ENCODE measurements at regions not wholly inside any gene's neighbourhood (a gene's known extent, or its start where the extent isn't known, plus 50 kb on each side); places are given as distances from the start of the nearest gene placed in this dataset.

GRCh38 chr2:60234274-60234986 lies 319.0 kb downstream of the BCL11A start:
- Histone ChIP-seq H3K9me3 (ENCODE audit: severe bottlenecking) (no peaks in the 10 kb centered on the region), H3K36me3 (no peaks in the 10 kb centered on the region), H3K4me3 (ENCODE audit: low read depth, low read length) (no peak overlapping the region), H3K27ac (no peak overlapping the region), H3K27me3 (ENCODE audit: insufficient read depth, low read depth, severe bottlenecking) (no peaks in the 10 kb centered on the region)
- DNase-seq: no peak
- no peak for TF ChIP-seq CTCF (IDR thresholded peaks at IDR 0.05; ENCODE audit: low read depth, low read length)

DNA sequence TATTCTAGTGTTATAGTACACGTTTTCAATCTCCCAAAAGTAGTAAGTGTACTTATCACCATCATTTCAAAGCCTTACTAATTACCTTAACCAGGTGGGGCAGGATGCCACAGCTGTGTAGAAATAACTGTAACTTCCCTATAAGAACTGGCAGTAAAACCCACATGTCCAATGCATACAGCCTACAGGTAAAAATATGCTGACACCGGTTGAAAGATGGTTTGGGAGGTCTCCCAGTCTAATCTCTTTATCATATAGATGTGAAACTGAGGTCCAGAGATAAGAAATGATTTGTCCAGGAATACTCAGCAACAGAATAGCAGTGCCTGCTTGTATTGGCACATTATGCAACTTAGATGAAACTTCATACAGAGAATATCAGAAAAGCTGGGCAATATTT lies 322.9 kb downstream of the BCL11A start:
- Histone ChIP-seq H3K36me3 (no peaks in the 10 kb centered on the region), H3K9me3 (ENCODE audit: severe bottlenecking) (no peaks in the 10 kb centered on the region), H3K27me3 (ENCODE audit: insufficient read depth, low read depth, severe bottlenecking) (no peaks in the 10 kb centered on the region), H3K27ac (no peak overlapping the region), H3K4me3 (ENCODE audit: low read depth, low read length) (no peak overlapping the region)
- DNase-seq: no peak
- TF ChIP-seq CTCF (IDR thresholded peaks at IDR 0.05; ENCODE audit: low read depth, low read length): no peak

DNA sequence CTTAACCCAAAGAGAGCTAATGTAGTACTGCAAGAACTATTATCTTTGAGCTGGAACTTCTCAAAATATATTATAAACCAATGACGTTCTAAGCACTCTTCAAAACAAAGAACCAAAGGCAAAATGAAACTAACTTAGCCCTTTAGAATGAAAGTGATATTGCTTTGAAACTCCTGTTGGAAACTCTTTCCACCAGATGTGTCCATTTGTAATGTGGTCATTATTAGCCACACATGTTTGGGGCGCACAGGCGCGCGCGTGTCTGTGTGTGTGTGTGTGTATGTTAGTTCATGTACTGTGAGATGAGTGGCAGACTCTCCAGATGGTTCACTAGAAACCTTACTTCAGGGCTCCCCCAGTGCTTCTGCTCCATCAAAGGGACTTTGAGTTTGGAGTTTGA lies 323.4 kb downstream of the BCL11A start:
- no peak for DNase-seq
- H3K27ac ChIP-seq: no peak overlapping the region
- H3K9me3 ChIP-seq (ENCODE audit: severe bottlenecking): no peaks in the 10 kb centered on the region
- no peaks in the 10 kb centered on the region for H3K27me3 ChIP-seq (ENCODE audit: insufficient read depth, low read depth, severe bottlenecking)
- H3K36me3 ChIP-seq: no peaks in the 10 kb centered on the region
- TF ChIP-seq CTCF (IDR thresholded peaks at IDR 0.05; ENCODE audit: low read depth, low read length): no peak
- H3K4me3 ChIP-seq (ENCODE audit: low read depth, low read length): no peak overlapping the region

DNA sequence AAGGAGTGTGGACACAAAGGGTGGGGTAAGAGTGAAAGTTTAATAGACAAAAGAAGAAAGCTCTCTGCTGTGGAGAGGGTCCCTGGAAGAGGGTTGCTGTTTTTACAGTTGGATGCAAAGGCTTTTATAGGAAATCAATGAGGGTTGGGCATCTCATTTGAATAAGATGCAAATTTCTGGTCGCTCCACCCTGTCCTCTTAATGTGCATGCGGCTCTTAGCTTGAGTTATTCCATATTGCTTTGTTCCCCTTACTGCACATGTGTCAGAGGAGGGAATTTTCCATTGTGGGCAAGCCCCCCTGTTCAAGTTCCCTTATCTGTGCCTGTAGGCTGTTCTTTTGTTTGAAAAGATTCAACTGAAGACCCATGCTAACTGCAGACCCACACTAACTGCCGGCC lies 326.5 kb downstream of the BCL11A start:
- Histone ChIP-seq H3K27ac (no peak overlapping the region), H3K36me3 (no peaks in the 10 kb centered on the region), H3K9me3 (ENCODE audit: severe bottlenecking) (no peaks in the 10 kb centered on the region), H3K4me3 (ENCODE audit: low read depth, low read length) (no peak overlapping the region), H3K27me3 (ENCODE audit: insufficient read depth, low read depth, severe bottlenecking) (no peaks in the 10 kb centered on the region)
- TF ChIP-seq CTCF (IDR thresholded peaks at IDR 0.05; ENCODE audit: low read depth, low read length): no peak
- DNase-seq: no peak

GRCh38 chr2:60226191-60226590 lies 327.3 kb downstream of the BCL11A start:
- H3K27ac ChIP-seq: no peak overlapping the region
- H3K36me3 ChIP-seq: no peaks in the 10 kb centered on the region
- no peak overlapping the region for H3K4me3 ChIP-seq (ENCODE audit: low read depth, low read length)
- DNase-seq: no peak
- TF ChIP-seq CTCF (IDR thresholded peaks at IDR 0.05; ENCODE audit: low read depth, low read length): no peak
- no peaks in the 10 kb centered on the region for H3K27me3 ChIP-seq (ENCODE audit: insufficient read depth, low read depth, severe bottlenecking)
- H3K9me3 ChIP-seq (ENCODE audit: severe bottlenecking): no peaks in the 10 kb centered on the region

- DNase-seq: no peak
- TF ChIP-seq CTCF (IDR thresholded peaks at IDR 0.05; ENCODE audit: low read depth, low read length): no peak
- Histone ChIP-seq H3K36me3 (no peaks in the 10 kb centered on the region), H3K27me3 (ENCODE audit: insufficient read depth, low read depth, severe bottlenecking) (no peaks in the 10 kb centered on the region), H3K27ac (no peak overlapping the region), H3K9me3 (ENCODE audit: severe bottlenecking) (no peaks in the 10 kb centered on the region), H3K4me3 (ENCODE audit: low read depth, low read length) (no peak overlapping the region)
Measured at GRCh38 chr2:60223859-60224258, 329.6 kb downstream of the BCL11A start.

Measured in WERI-Rb-1 (cell line).